Astrocyte (in vitro differentiated cells and primary cell): ENCODE measurements at regions not wholly inside any gene's neighbourhood (a gene's known extent, or its start where the extent isn't known, plus 50 kb on each side); places are given as distances from the start of the nearest gene placed in this dataset.

Source experiments
- CTCF ChIP-seq: IDR thresholded peaks from 2 replicates; pipeline ENCODE4 v1.5.1; 2011; ENCODE audit warnings: low read depth, mild to moderate bottlenecking, inconsistent platforms, low read length, moderate library complexity; ENCODE audit not compliant: insufficient read depth
- EZH2 ChIP-seq: IDR thresholded peaks from 2 replicates; pipeline ENCODE4 v1.6.1; 2012; ENCODE audit warnings: mild to moderate bottlenecking, low read length, inconsistent platforms; ENCODE audit not compliant: insufficient read depth

DNA sequence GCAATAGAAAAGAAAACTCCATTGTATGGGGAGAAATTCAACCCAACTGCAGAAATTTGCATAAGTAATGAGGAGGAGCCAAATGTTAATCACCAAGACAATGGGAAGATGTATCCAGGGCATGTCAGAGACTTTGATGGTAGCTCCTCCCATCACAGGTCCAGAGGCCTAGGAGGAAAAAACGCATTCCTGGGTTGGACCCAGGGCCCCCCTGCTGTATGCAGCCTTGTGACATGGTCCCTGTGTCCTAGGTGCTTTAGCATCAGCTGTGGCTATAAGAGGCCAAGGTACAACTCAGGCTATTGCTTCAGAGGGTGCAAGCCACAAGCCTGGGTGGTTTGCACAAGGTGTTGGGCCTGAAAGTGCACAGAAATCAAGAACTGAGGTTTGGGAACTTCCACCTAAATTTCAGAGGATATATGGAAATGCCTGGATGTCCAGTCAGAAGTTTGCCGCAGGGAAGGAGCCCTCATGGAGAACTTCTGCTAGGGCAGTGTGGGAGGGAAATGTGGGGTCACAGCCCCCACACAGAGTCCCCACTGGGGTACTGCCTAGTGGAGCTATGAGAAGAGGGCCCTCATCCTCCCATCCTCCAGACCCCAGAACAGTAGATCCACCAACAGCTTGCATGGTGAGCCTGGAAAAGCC is 162.3 kb downstream of the TGFB2 start:
- no peak for TF ChIP-seq CTCF
- no peak for TF ChIP-seq EZH2
